ENCODE measurements at regions not wholly inside any gene's neighbourhood (a gene's known extent, or its start where the extent isn't known, plus 50 kb on each side); places are given as distances from the start of the nearest gene placed in this dataset.

DNA sequence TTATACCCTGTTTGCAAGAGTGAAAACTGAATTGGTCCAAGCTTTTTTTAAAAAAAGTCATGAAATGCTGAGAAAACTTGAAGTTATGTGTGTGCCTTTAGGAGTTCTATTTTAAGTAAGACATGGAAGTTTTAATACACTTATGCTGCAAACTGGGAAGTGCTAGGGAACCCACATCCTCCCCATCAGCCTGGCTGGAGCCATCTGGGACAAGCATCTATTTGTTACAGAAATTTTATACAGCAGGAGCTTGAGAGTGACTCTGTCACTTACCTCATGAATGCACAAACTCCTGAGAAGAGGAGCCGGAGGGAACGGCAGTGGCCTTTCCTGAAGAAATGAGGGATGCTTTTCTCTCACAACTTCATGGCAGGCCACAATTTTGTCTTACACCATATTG is 78.2 kb upstream of the SLC44A3 start:
- DNase-seq (ENCODE audit: low read depth): no peak
- H3K4me3 ChIP-seq (ENCODE audit: low read depth, low read length): no peak overlapping the region
- TF ChIP-seq, protein P1, sequence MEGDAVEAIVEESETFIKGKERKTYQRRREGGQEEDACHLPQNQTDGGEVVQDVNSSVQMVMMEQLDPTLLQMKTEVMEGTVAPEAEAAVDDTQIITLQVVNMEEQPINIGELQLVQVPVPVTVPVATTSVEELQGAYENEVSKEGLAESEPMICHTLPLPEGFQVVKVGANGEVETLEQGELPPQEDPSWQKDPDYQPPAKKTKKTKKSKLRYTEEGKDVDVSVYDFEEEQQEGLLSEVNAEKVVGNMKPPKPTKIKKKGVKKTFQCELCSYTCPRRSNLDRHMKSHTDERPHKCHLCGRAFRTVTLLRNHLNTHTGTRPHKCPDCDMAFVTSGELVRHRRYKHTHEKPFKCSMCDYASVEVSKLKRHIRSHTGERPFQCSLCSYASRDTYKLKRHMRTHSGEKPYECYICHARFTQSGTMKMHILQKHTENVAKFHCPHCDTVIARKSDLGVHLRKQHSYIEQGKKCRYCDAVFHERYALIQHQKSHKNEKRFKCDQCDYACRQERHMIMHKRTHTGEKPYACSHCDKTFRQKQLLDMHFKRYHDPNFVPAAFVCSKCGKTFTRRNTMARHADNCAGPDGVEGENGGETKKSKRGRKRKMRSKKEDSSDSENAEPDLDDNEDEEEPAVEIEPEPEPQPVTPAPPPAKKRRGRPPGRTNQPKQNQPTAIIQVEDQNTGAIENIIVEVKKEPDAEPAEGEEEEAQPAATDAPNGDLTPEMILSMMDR (IDR thresholded peaks at IDR 0.05; ENCODE audit: insufficient read depth, low read depth, low read length, missing control alignments): no peak

- DNase-seq (ENCODE audit: low read depth): no peak
- TF ChIP-seq, protein P1 (IDR thresholded peaks at IDR 0.05; ENCODE audit: insufficient read depth, low read depth, low read length, missing control alignments): no peak
- no peak overlapping the region for H3K4me3 ChIP-seq (ENCODE audit: low read depth, low read length)
These were observed 78.6 kb upstream of the SLC44A3 start for GRCh38 chr1:94741510-94741909.

- TF ChIP-seq, protein P1 (IDR thresholded peaks at IDR 0.05; ENCODE audit: insufficient read depth, low read depth, low read length, missing control alignments): no peak
- DNase-seq (ENCODE audit: low read depth): no peak
- no peak overlapping the region for H3K4me3 ChIP-seq (ENCODE audit: low read depth, low read length)
These were observed 80.6 kb upstream of the SLC44A3 start for GRCh38 chr1:94739521-94740061.

DNA sequence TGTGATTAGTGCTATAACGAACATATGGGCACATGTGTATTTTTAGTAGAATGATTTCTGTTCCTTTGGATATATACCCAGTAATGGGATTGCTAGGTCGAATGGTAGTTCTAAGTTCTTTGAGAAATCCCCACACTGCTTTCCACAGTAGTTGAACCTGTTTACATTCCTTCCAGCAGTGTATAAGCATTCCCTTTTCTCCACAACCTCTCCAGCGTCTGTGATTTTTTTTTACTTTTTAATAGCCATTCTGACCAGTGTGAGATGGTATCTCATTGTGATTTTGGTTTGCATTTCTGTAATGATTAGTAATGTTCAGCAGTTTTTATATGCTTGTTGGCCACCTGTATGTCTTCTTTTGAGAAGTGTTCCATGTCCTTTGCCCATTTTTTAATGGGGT is 81.8 kb upstream of the SLC44A3 start:
- no peak for DNase-seq (ENCODE audit: low read depth)
- TF ChIP-seq, protein P1 (IDR thresholded peaks at IDR 0.05; ENCODE audit: insufficient read depth, low read depth, low read length, missing control alignments): no peak
- no peak overlapping the region for H3K4me3 ChIP-seq (ENCODE audit: low read depth, low read length)

DNA sequence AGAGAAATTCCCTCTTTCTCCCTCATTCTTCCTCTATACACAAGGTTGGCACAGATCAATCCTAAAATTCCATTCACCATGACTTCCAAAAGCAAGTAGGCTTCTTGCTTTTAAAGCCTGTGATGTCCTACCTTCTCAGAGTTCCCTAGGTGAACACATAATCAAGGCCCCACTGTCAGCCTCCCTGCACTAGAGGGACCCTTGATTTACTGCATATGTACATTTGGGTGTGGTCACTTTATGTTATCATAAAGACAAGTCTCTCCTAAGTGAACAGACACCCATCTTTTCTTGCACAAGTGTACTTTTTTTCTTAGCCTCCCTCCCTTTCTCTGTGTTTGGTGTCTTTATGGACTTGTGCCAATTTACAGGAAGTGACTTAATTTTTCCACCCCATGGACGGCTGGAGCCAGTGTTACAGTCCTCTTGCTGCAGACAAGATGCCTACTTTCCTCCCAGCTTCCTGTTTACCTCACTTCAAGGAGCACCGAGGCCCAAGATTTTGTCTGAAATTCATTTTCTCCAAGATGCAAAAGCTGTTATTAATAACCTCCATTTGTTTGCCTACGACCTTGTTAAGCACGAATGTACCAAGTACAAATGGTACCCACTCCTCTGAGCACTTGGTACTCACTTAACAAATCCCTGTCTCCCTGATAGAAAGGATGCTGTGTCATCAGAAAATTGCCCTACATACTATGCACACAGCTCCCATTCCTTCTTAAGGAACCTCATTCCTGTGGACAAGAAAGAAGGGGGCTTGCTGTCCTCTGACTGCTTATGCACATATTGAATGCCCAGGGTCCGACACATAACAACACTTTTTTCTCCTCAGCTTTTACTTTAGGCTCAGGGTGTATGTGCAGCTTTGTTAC is 82.8 kb upstream of the SLC44A3 start:
- TF ChIP-seq, protein P1 (IDR thresholded peaks at IDR 0.05; ENCODE audit: insufficient read depth, low read depth, low read length, missing control alignments): no peak
- no peak overlapping the region for H3K4me3 ChIP-seq (ENCODE audit: low read depth, low read length)
- DNase-seq (ENCODE audit: low read depth): no peak

DNA sequence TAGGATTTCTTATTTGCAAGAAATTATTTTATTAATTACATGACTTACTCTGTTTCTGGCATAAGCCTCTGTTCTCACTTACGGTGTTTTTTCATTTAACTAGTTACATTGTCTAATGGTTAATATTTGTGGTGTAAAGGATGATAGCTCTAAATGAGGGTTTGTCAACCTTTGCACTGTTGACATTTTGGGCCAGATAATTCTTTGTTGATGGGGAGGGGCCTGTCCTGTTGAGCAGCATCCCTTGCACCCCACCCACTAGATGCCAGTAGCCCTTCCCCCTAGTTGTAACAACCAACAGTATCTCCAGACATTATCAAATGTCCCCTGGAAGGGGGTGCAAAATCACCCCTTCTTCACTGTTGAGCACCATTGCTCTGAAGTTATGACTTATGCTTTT is 83.6 kb upstream of the SLC44A3 start:
- no peak for DNase-seq (ENCODE audit: low read depth)
- no peak overlapping the region for H3K4me3 ChIP-seq (ENCODE audit: low read depth, low read length)
- TF ChIP-seq, protein P1 (IDR thresholded peaks at IDR 0.05; ENCODE audit: insufficient read depth, low read depth, low read length, missing control alignments): no peak
